Neuronal stem cell (in vitro differentiated cells): ENCODE measurements at regions not wholly inside any gene's neighbourhood (a gene's known extent, or its start where the extent isn't known, plus 50 kb on each side); places are given as distances from the start of the nearest gene placed in this dataset.
A peak's percentile ranks its signal among the peaks of the same experiment; 100 is the strongest.

Experiments used
- DNase-seq: peaks from one replicate; pipeline ENCODE4 v3.0.0-alpha.2; 2013; ENCODE audit warnings: low spot score
- H2AFZ ChIP-seq: one replicate; pipeline ENCODE4 v1.6.1; 2013; ENCODE audit warnings: mild to moderate bottlenecking, low read length, inconsistent platforms
- H2AK5ac ChIP-seq: 2 replicates; pipeline ENCODE4 v1.6.1; 2013; ENCODE audit warnings: low read depth, mild to moderate bottlenecking, inconsistent platforms, low read length, moderate library complexity, mixed read lengths
- H2BK120ac ChIP-seq: 2 replicates; pipeline ENCODE4 v1.6.1; 2013; ENCODE audit warnings: low read depth, mild to moderate bottlenecking, inconsistent platforms, low read length, moderate library complexity, mixed read lengths
- H2BK12ac ChIP-seq: one replicate; pipeline ENCODE4 v1.6.1; 2013; ENCODE audit warnings: low read length, inconsistent platforms
- H2BK15ac ChIP-seq: 2 replicates; pipeline ENCODE4 v1.6.1; 2013; ENCODE audit warnings: mild to moderate bottlenecking, low read length, inconsistent platforms, mixed read lengths
- H2BK5ac ChIP-seq: one replicate; pipeline ENCODE4 v1.6.1; 2013; ENCODE audit warnings: inconsistent platforms, mild to moderate bottlenecking, low read length, moderate library complexity
- H3K14ac ChIP-seq: one replicate; pipeline ENCODE4 v1.6.1; 2013; ENCODE audit warnings: low read length, inconsistent platforms
- H3K18ac ChIP-seq: 2 replicates; pipeline ENCODE4 v1.6.1; 2013; ENCODE audit warnings: low read length, inconsistent platforms
- H3K23ac ChIP-seq: 2 replicates; pipeline ENCODE4 v1.6.1; 2013; ENCODE audit warnings: low read depth, mild to moderate bottlenecking, mixed read lengths, low read length, inconsistent platforms; ENCODE audit not compliant: poor library complexity
- H3K27ac ChIP-seq: replicated peaks from 3 replicates; pipeline ENCODE4 v1.5.1; 2013; ENCODE audit warnings: low read length, inconsistent platforms
- H3K27me3 ChIP-seq, 3 experiments: 2 replicates each; pipeline ENCODE4 v1.6.1; 2013; ENCODE audit warnings: low read length in 3 of 3, mild to moderate bottlenecking in 2 of 3, inconsistent platforms in 1 of 3, low read depth in 1 of 3, mixed read lengths in 1 of 3, moderate library complexity in 1 of 3; ENCODE audit not compliant: control insufficient read depth in 3 of 3, insufficient read depth in 3 of 3
- H3K36me3 ChIP-seq, 2 donors: replicated peaks in 1 of 2; 2 replicates each; pipeline ENCODE4 v1.6.1; 2013; ENCODE audit warnings: low read length in 2 of 2; ENCODE audit not compliant: control insufficient read depth in 2 of 2, insufficient read depth in 2 of 2
- H3K4ac ChIP-seq: 2 replicates; pipeline ENCODE4 v1.6.1; 2013; ENCODE audit warnings: inconsistent platforms, mild to moderate bottlenecking, low read length, moderate library complexity
- H3K4me1 ChIP-seq, 2 donors: 1 replicate in 1 of 2; 2 replicates in 1 of 2; pipeline ENCODE4 v1.6.1; 2013; ENCODE audit warnings: low read length in 2 of 2, low read depth in 1 of 2; ENCODE audit not compliant: control insufficient read depth in 2 of 2, insufficient read depth in 1 of 2
- H3K4me2 ChIP-seq: one replicate; pipeline ENCODE4 v1.6.1; 2013; ENCODE audit warnings: mild to moderate bottlenecking, low read length, inconsistent platforms; ENCODE audit not compliant: insufficient read depth, poor library complexity, severe bottlenecking
- H3K4me3 ChIP-seq, 2 donors: 2 replicates each; pipeline ENCODE4 v1.5.1; 2013; ENCODE audit warnings: low read length in 2 of 2, mild to moderate bottlenecking in 2 of 2, inconsistent platforms in 1 of 2, moderate library complexity in 1 of 2
- H3K79me1 ChIP-seq: one replicate; pipeline ENCODE4 v1.6.1; 2013; ENCODE audit warnings: low read depth, mild to moderate bottlenecking, inconsistent platforms, low read length, moderate library complexity
- H3K9ac ChIP-seq: one replicate; pipeline ENCODE4 v1.6.1; 2013; ENCODE audit warnings: mild to moderate bottlenecking, low read depth, low read length, inconsistent platforms; ENCODE audit not compliant: poor library complexity
- H3K9me3 ChIP-seq, 2 donors: replicated peaks in 1 of 2; 2 replicates each; pipeline versions ENCODE3 to v1.6.1; 2013; ENCODE audit warnings: low read length in 2 of 2, mild to moderate bottlenecking in 2 of 2, inconsistent platforms in 1 of 2, low read depth in 1 of 2, mixed read lengths in 1 of 2, moderate library complexity in 1 of 2; ENCODE audit not compliant: control insufficient read depth in 2 of 2, insufficient read depth in 1 of 2
- H4K8ac ChIP-seq: one replicate; pipeline ENCODE4 v1.6.1; 2013; ENCODE audit warnings: low read depth, mild to moderate bottlenecking, inconsistent platforms, low read length, moderate library complexity
- H4K91ac ChIP-seq: one replicate; pipeline ENCODE4 v1.6.1; 2013; ENCODE audit warnings: low read length, low read depth, mild to moderate bottlenecking, inconsistent platforms; ENCODE audit not compliant: poor library complexity
- WGBS, 2 donors: extraction: QIAGEN DNeasy Blood & Tissue Kit; methylation state at CpG; one replicate each; pipeline ENCODE4 v1.1.7; 2013; ENCODE audit warnings: missing lambda C conversion rate in 2 of 2, mixed read lengths in 1 of 2; ENCODE audit not compliant: insufficient read length in 2 of 2, insufficient replicate concordance in 1 of 2; ENCODE audit errors: extremely low coverage in 2 of 2; 5-methylcytosine and 5-hydroxymethylcytosine counted together

DNA sequence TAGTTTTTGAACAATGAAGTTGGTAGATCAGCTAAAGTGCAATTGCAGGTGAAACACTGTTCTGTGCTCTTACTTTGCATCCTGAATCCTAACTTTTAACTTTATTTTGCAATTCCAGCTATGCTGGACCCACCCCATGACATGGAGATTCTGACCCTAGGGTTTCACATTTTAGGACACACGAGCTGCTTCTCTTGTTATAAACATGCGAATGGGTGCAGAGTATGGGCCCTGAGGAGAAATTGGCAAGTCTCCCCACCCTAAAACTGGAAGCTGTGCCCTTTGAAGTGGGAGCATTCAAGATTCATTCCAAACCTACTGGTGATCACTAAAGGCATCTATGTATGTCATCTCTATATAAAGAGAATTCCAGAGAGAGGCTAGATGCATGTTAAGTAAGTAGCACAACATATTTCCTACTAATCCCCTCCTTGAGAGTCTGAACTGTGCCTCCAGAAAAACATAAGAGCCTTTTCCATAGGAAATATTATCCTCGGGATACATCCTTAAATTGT is 794.3 kb upstream of the ZEB2 start:
- no CpG with 5 or more reads among the region's 3 CpGs for WGBS, 2 donors
- no peak overlapping the region for H3K14ac ChIP-seq
- H3K23ac ChIP-seq: no peak overlapping the region

DNA sequence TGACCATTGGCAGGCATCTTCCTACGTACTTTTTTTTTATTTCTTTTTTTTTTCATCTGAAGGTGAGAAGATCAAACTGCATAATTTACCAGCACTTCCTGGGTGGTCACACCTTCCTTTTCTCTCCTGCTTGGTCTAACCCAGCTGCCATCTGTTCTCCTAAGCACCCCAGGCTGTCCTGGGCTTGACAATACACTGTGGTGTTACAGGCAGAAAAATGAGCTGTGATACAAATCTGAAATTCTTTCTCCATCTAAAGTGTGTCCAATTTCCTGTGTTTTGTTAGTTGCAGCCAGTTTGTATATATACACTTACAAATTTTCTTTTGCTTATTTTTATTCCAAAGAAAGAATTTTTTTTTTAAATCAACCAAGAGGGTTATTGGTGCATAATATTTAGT is 786.0 kb upstream of the ZEB2 start:
- Histone ChIP-seq H2BK12ac (peak overlapping the region; percentile 22), H2AK5ac (no peak overlapping the region), H3K79me1 (no peaks in the 10 kb centered on the region), H3K14ac (no peak overlapping the region), H4K8ac (no peak overlapping the region), H3K9ac (no peak overlapping the region), H2BK15ac (no peak overlapping the region), H3K27ac (peak overlapping the region; percentile 16), H3K36me3 (no peaks in the 10 kb centered on the region), H3K4ac (no peak overlapping the region), H3K4me1 (peaks cover 0 to 3% of the 10 kb centered on the region in 2 donors), H3K9me3 (no peaks in the 10 kb centered on the region), H3K4me3 (no peak overlapping the region), H3K23ac (no peak overlapping the region), H2AFZ (no peak overlapping the region), H3K18ac (no peak overlapping the region), H2BK120ac (no peak overlapping the region), H2BK5ac (no peak overlapping the region), H4K91ac (no peak overlapping the region), H3K27me3 (no peaks in the 10 kb centered on the region), H3K4me2 (no peak overlapping the region)
- WGBS, 2 donors: no CpG with 5 or more reads among the region's 1 CpG
- DNase-seq: no peak

More for the DNA sequence above, 794.3 kb upstream of the ZEB2 start:
- no peak overlapping the region for H2BK15ac ChIP-seq
- no peak overlapping the region for H2AK5ac ChIP-seq
- H2BK120ac ChIP-seq: no peak overlapping the region
- no peak overlapping the region for H3K27ac ChIP-seq
- no peak overlapping the region for H2BK5ac ChIP-seq
- H3K4me2 ChIP-seq: no peak overlapping the region
- no peaks in the 10 kb centered on the region for H3K4me1 ChIP-seq
- no peak overlapping the region for H4K91ac ChIP-seq
- H3K79me1 ChIP-seq: no peaks in the 10 kb centered on the region
- no peak overlapping the region for H2AFZ ChIP-seq
- H4K8ac ChIP-seq: no peak overlapping the region
- no peak overlapping the region for H2BK12ac ChIP-seq
- H3K4ac ChIP-seq: no peak overlapping the region
- no peak for DNase-seq
- no peaks in the 10 kb centered on the region for H3K36me3 ChIP-seq
- H3K18ac ChIP-seq: no peak overlapping the region
- H3K9ac ChIP-seq: no peak overlapping the region
- H3K27me3 ChIP-seq: no peaks in the 10 kb centered on the region
- peaks cover 4 to 8% of the 10 kb centered on the region in 2 donors for H3K9me3 ChIP-seq
- H3K4me3 ChIP-seq: no peak overlapping the region

GRCh38 chr2:145304501-145304900 is 784.6 kb upstream of the ZEB2 start:
- H3K36me3 ChIP-seq: no peaks in the 10 kb centered on the region
- peak overlapping the region; percentile 45 for H2AFZ ChIP-seq
- H3K27ac ChIP-seq: peak overlapping the region; percentile 85
- H4K91ac ChIP-seq: no peak overlapping the region
- no peaks in the 10 kb centered on the region for H3K9me3 ChIP-seq
- H3K9ac ChIP-seq: no peak overlapping the region
- no peak overlapping the region for H2BK15ac ChIP-seq
- H2BK12ac ChIP-seq: no peak overlapping the region
- no peak overlapping the region for H3K4me3 ChIP-seq
- no peaks in the 10 kb centered on the region for H3K79me1 ChIP-seq
- H3K14ac ChIP-seq: no peak overlapping the region
- H3K4me2 ChIP-seq: no peak overlapping the region
- H2BK5ac ChIP-seq: no peak overlapping the region
- H3K18ac ChIP-seq: no peak overlapping the region
- H3K27me3 ChIP-seq: no peaks in the 10 kb centered on the region
- H4K8ac ChIP-seq: no peak overlapping the region
- no peak overlapping the region for H2BK120ac ChIP-seq
- peak; percentile 77 for DNase-seq
- no peak overlapping the region for H3K23ac ChIP-seq
- H3K4me1 ChIP-seq: peaks cover 0 to 3% of the 10 kb centered on the region in 2 donors
- H2AK5ac ChIP-seq: no peak overlapping the region
- no peak overlapping the region for H3K4ac ChIP-seq
- WGBS, 2 donors: no CpG with 5 or more reads among the region's 3 CpGs

- Histone ChIP-seq H3K14ac (no peak overlapping the region), H4K91ac (no peak overlapping the region), H2AK5ac (no peak overlapping the region), H3K9ac (no peak overlapping the region), H3K4me2 (no peak overlapping the region), H2BK15ac (no peak overlapping the region), H2BK5ac (no peak overlapping the region), H2BK12ac (no peak overlapping the region), H3K4me3 (no peak overlapping the region), H3K18ac (no peak overlapping the region), H3K4me1 (peaks cover 0 to 3% of the 10 kb centered on the region in 2 donors), H3K27me3 (no peaks in the 10 kb centered on the region), H3K23ac (no peak overlapping the region), H3K4ac (no peak overlapping the region), H2AFZ (no peak overlapping the region), H3K79me1 (no peaks in the 10 kb centered on the region), H3K27ac (peak overlapping the region; percentile 74), H2BK120ac (no peak overlapping the region), H3K36me3 (no peaks in the 10 kb centered on the region), H3K9me3 (no peaks in the 10 kb centered on the region), H4K8ac (no peak overlapping the region)
- DNase-seq: no peak
- no CpG with 5 or more reads among the region's 2 CpGs for WGBS, 2 donors
Measured at GRCh38 chr2:145303536-145303935, 783.6 kb upstream of the ZEB2 start.
